ENCODE measurements at regions not wholly inside any gene's neighbourhood (a gene's known extent, or its start where the extent isn't known, plus 50 kb on each side); places are given as distances from the start of the nearest gene placed in this dataset.

- Histone ChIP-seq H3K4ac (ENCODE audit: low read depth, low read length) (no peak overlapping the region), H3K18ac (ENCODE audit: insufficient read length, low read depth, low read length) (no peak overlapping the region), H2AFZ (ENCODE audit: low read length) (no peak overlapping the region), H3K79me2 (ENCODE audit: insufficient read depth, low read length) (no peaks in the 10 kb centered on the region; the same call in 1 of the 2 replicates), H4K5ac (ENCODE audit: insufficient read length, low read depth, low read length) (no peak overlapping the region), H2AK5ac (ENCODE audit: insufficient read length, low read length) (no peak overlapping the region), H4K20me1 (ENCODE audit: control insufficient read depth, insufficient read depth, insufficient read length) (no peaks in the 10 kb centered on the region), H3T11ph (ENCODE audit: low read length) (no peak overlapping the region), H2BK12ac (ENCODE audit: insufficient read length, low read depth, low read length) (no peak overlapping the region), H4K91ac (ENCODE audit: insufficient read length, low read depth, low read length) (no peak overlapping the region), H3K56ac (ENCODE audit: insufficient read length, low read depth, low read length) (no peak overlapping the region), H4K8ac (replicated peaks; ENCODE audit: insufficient read length, low read depth, low read length) (no peak overlapping the region), H3K9me3 (ENCODE audit: control insufficient read depth, low read depth, low read length) (no peaks in the 10 kb centered on the region), H3K4me1 (ENCODE audit: insufficient read depth, low read length) (peaks cover 28% of the 10 kb centered on the region; the same call in 1 of the 2 replicates), H2BK15ac (ENCODE audit: low read depth, low read length) (no peak overlapping the region), H3K27ac (ENCODE audit: insufficient read length, low read depth, low read length) (no peak overlapping the region), H3K14ac (ENCODE audit: insufficient read depth, low read length) (no peak overlapping the region), H2BK5ac (ENCODE audit: insufficient read length, low read length) (no peak overlapping the region), H3K9ac (ENCODE audit: extremely low read depth, insufficient read length, low read length) (no peak overlapping the region), H2BK20ac (ENCODE audit: low read depth, low read length, poor library complexity, severe bottlenecking) (no peak overlapping the region), H3K79me1 (ENCODE audit: insufficient read depth, low read depth, low read length, poor library complexity, severe bottlenecking) (no peaks in the 10 kb centered on the region), H3K27me3 (ENCODE audit: insufficient read depth, low read length) (no peaks in the 10 kb centered on the region), H3K4me2 (ENCODE audit: insufficient read depth, insufficient read length, low read length) (no peak overlapping the region), H3K23me2 (ENCODE audit: insufficient read length, low read depth, low read length, poor library complexity, severe bottlenecking) (no peaks in the 10 kb centered on the region), H2BK120ac (ENCODE audit: low read depth, low read length, poor library complexity, severe bottlenecking) (no peak overlapping the region), H3K23ac (ENCODE audit: insufficient read length, low read depth, low read length) (no peak overlapping the region)
- DNase-seq, result no peak
- no CpG with 5 or more reads among the region's 8 CpGs for WGBS (ENCODE audit: extremely low coverage, insufficient read length, low lambda C conversion rate)
- no peak for TF ChIP-seq CTCF (conservative IDR thresholded peaks at IDR 0.05)
- no peak overlapping the region for H3K4me3 Mint-ChIP-seq
- peaks cover 7% of the 10 kb centered on the region for H3K27me3 Mint-ChIP-seq (ENCODE audit: low read depth)
- H3K4me1 Mint-ChIP-seq, result peaks cover 60 to 69% of the 10 kb centered on the region in 2 experiments
- peaks cover 0 to 3% of the 10 kb centered on the region in 2 experiments; a peak in 1 of 5 replicates for H3K9me3 Mint-ChIP-seq
- H3K27ac Mint-ChIP-seq, result no peak overlapping the region
- no peaks in the 10 kb centered on the region for H3K36me3 Mint-ChIP-seq (ENCODE audit: insufficient read depth in 1 of 3, low read depth in 3 of 3)
Measured at GRCh38 chr6:44622555-44622954, 235.0 kb downstream of the CDC5L start.

Data from H9 (cell line).